Memory B cell (primary cell): ENCODE measurements at regions not wholly inside any gene's neighbourhood (a gene's known extent, or its start where the extent isn't known, plus 50 kb on each side); places are given as distances from the start of the nearest gene placed in this dataset.

ENCODE experiments used
- ATAC-seq: fragments of 150-1000 bp; cut with Tn5 transposase; 2 replicates; pipeline ENCODE4 v1.10.0; 2021; ENCODE audit warnings: low read depth, mild to moderate bottlenecking, moderate library complexity
- DNase-seq, 2 donors: peaks; one replicate each; pipeline ENCODE4 v3.0.0; 2022; ENCODE audit warnings: low spot score in 2 of 2
- H3K27ac Mint-ChIP-seq: one replicate; pipeline ENCODE4 v1.8.0; 2022; ENCODE audit warnings: mild to moderate bottlenecking, moderate library complexity, mixed read lengths
- H3K27me3 Mint-ChIP-seq: one replicate; pipeline ENCODE4 v1.8.0; 2022; ENCODE audit warnings: mixed read lengths
- H3K36me3 Mint-ChIP-seq: one replicate; pipeline ENCODE4 v1.8.0; 2022; ENCODE audit warnings: mild to moderate bottlenecking, mixed read lengths
- H3K4me1 Mint-ChIP-seq: one replicate; pipeline ENCODE4 v1.8.0; 2022; ENCODE audit warnings: mixed read lengths
- H3K4me3 Mint-ChIP-seq: one replicate; pipeline ENCODE4 v1.8.0; 2022; ENCODE audit warnings: mild to moderate bottlenecking, moderate library complexity, mixed read lengths
- H3K9me3 Mint-ChIP-seq: one replicate; pipeline ENCODE4 v1.8.0; 2022; ENCODE audit warnings: mixed read lengths

- Mint-ChIP-seq H3K27me3 (peaks cover 1% of the 10 kb centered on the region), H3K36me3 (no peaks in the 10 kb centered on the region), H3K4me1 (peaks cover 2% of the 10 kb centered on the region), H3K4me3 (no peak overlapping the region), H3K27ac (no peak overlapping the region), H3K9me3 (no peaks in the 10 kb centered on the region)
- no peak for ATAC-seq
- no peak for DNase-seq
Measured at GRCh38 chr4:14532436-14532835, 469.8 kb upstream of the CPEB2 start.

GRCh38 chr4:14539246-14539645 lies 463.0 kb upstream of the CPEB2 start:
- Mint-ChIP-seq H3K4me1 (peaks cover 2% of the 10 kb centered on the region), H3K27me3 (peaks cover 6% of the 10 kb centered on the region), H3K27ac (no peak overlapping the region), H3K36me3 (no peaks in the 10 kb centered on the region), H3K4me3 (no peak overlapping the region), H3K9me3 (peaks cover 4% of the 10 kb centered on the region)
- DNase-seq (no peak), ATAC-seq (no peak)

GRCh38 chr4:14545163-14545562 lies 457.1 kb upstream of the CPEB2 start:
- DNase-seq (no peak), ATAC-seq (no peak)
- peaks cover 2% of the 10 kb centered on the region for H3K4me1 Mint-ChIP-seq
- H3K9me3 Mint-ChIP-seq: peaks cover 4% of the 10 kb centered on the region
- H3K27ac Mint-ChIP-seq: no peak overlapping the region
- peaks cover 6% of the 10 kb centered on the region for H3K27me3 Mint-ChIP-seq
- no peaks in the 10 kb centered on the region for H3K36me3 Mint-ChIP-seq
- H3K4me3 Mint-ChIP-seq: no peak overlapping the region

GRCh38 chr4:14545807-14546206 lies 456.5 kb upstream of the CPEB2 start:
- Mint-ChIP-seq H3K4me3 (no peak overlapping the region), H3K36me3 (no peaks in the 10 kb centered on the region), H3K9me3 (peaks cover 4% of the 10 kb centered on the region), H3K27ac (no peak overlapping the region), H3K27me3 (peaks cover 3% of the 10 kb centered on the region), H3K4me1 (peaks cover 2% of the 10 kb centered on the region)
- ATAC-seq (no peak), DNase-seq (no peak)

GRCh38 chr4:14552119-14552518 lies 450.2 kb upstream of the CPEB2 start:
- Mint-ChIP-seq H3K27me3 (peaks cover 1% of the 10 kb centered on the region), H3K36me3 (no peaks in the 10 kb centered on the region), H3K9me3 (no peaks in the 10 kb centered on the region), H3K4me1 (no peaks in the 10 kb centered on the region), H3K27ac (no peak overlapping the region), H3K4me3 (no peak overlapping the region)
- no peak for ATAC-seq
- DNase-seq: no peak

- Mint-ChIP-seq H3K9me3 (no peaks in the 10 kb centered on the region), H3K27ac (no peak overlapping the region), H3K27me3 (peaks cover 1% of the 10 kb centered on the region), H3K36me3 (no peaks in the 10 kb centered on the region), H3K4me1 (no peaks in the 10 kb centered on the region), H3K4me3 (no peak overlapping the region)
- DNase-seq (no peak), ATAC-seq (no peak)
Measured at GRCh38 chr4:14559646-14560045, 442.6 kb upstream of the CPEB2 start.

- H3K27me3 Mint-ChIP-seq: peaks cover 2% of the 10 kb centered on the region
- H3K4me3 Mint-ChIP-seq: no peak overlapping the region
- DNase-seq (no peak), ATAC-seq (no peak)
- no peak overlapping the region for H3K27ac Mint-ChIP-seq
- no peaks in the 10 kb centered on the region for H3K4me1 Mint-ChIP-seq
- H3K9me3 Mint-ChIP-seq: no peaks in the 10 kb centered on the region
- H3K36me3 Mint-ChIP-seq: no peaks in the 10 kb centered on the region
Measured at GRCh38 chr4:14560577-14560976, 441.7 kb upstream of the CPEB2 start.

GRCh38 chr4:14562901-14563300 lies 439.4 kb upstream of the CPEB2 start:
- no peaks in the 10 kb centered on the region for H3K9me3 Mint-ChIP-seq
- ATAC-seq: no peak
- H3K4me1 Mint-ChIP-seq: no peaks in the 10 kb centered on the region
- no peak overlapping the region for H3K4me3 Mint-ChIP-seq
- H3K36me3 Mint-ChIP-seq: no peaks in the 10 kb centered on the region
- H3K27me3 Mint-ChIP-seq: peaks cover 2% of the 10 kb centered on the region
- no peak for DNase-seq
- no peak overlapping the region for H3K27ac Mint-ChIP-seq

- Mint-ChIP-seq H3K27ac (no peak overlapping the region), H3K4me1 (no peaks in the 10 kb centered on the region), H3K4me3 (no peak overlapping the region), H3K27me3 (peaks cover 2% of the 10 kb centered on the region), H3K9me3 (no peaks in the 10 kb centered on the region), H3K36me3 (no peaks in the 10 kb centered on the region)
- DNase-seq (no peak), ATAC-seq (no peak)
Measured at GRCh38 chr4:14564281-14564680, 438.0 kb upstream of the CPEB2 start.

- DNase-seq: no peak
- ATAC-seq: no peak
- no peaks in the 10 kb centered on the region for H3K4me1 Mint-ChIP-seq
Measured at GRCh38 chr4:14566518-14566917, 435.8 kb upstream of the CPEB2 start.

GRCh38 chr4:14568351-14568750 lies 433.9 kb upstream of the CPEB2 start:
- Mint-ChIP-seq H3K4me1 (no peaks in the 10 kb centered on the region), H3K27me3 (peaks cover 2% of the 10 kb centered on the region), H3K4me3 (no peak overlapping the region), H3K9me3 (no peaks in the 10 kb centered on the region), H3K36me3 (no peaks in the 10 kb centered on the region), H3K27ac (no peak overlapping the region)
- DNase-seq (no peak), ATAC-seq (no peak)

More at GRCh38 chr4:14566518-14566917, 435.8 kb upstream of the CPEB2 start:
- H3K4me3 Mint-ChIP-seq: no peak overlapping the region
- H3K27ac Mint-ChIP-seq: no peak overlapping the region
- H3K36me3 Mint-ChIP-seq: no peaks in the 10 kb centered on the region
- peaks cover 2% of the 10 kb centered on the region for H3K27me3 Mint-ChIP-seq
- no peaks in the 10 kb centered on the region for H3K9me3 Mint-ChIP-seq

GRCh38 chr4:14575289-14575688 lies 427.0 kb upstream of the CPEB2 start:
- H3K4me1 Mint-ChIP-seq: no peaks in the 10 kb centered on the region
- no peak overlapping the region for H3K4me3 Mint-ChIP-seq
- DNase-seq (no peak), ATAC-seq (no peak)
- H3K27me3 Mint-ChIP-seq: no peaks in the 10 kb centered on the region
- H3K36me3 Mint-ChIP-seq: no peaks in the 10 kb centered on the region
- H3K27ac Mint-ChIP-seq: no peak overlapping the region
- no peaks in the 10 kb centered on the region for H3K9me3 Mint-ChIP-seq

GRCh38 chr4:14575919-14576318 lies 426.4 kb upstream of the CPEB2 start:
- ATAC-seq (no peak), DNase-seq (no peak)
- no peaks in the 10 kb centered on the region for H3K36me3 Mint-ChIP-seq
- H3K9me3 Mint-ChIP-seq: no peaks in the 10 kb centered on the region
- no peaks in the 10 kb centered on the region for H3K4me1 Mint-ChIP-seq
- H3K27ac Mint-ChIP-seq: no peak overlapping the region
- no peaks in the 10 kb centered on the region for H3K27me3 Mint-ChIP-seq
- H3K4me3 Mint-ChIP-seq: no peak overlapping the region

- H3K27me3 Mint-ChIP-seq: no peaks in the 10 kb centered on the region
- ATAC-seq (no peak), DNase-seq (no peak)
- H3K4me1 Mint-ChIP-seq: no peaks in the 10 kb centered on the region
- no peak overlapping the region for H3K4me3 Mint-ChIP-seq
- H3K27ac Mint-ChIP-seq: no peak overlapping the region
- no peaks in the 10 kb centered on the region for H3K9me3 Mint-ChIP-seq
- no peaks in the 10 kb centered on the region for H3K36me3 Mint-ChIP-seq
Measured at GRCh38 chr4:14580061-14580460, 422.2 kb upstream of the CPEB2 start.

GRCh38 chr4:14581741-14582140 lies 420.5 kb upstream of the CPEB2 start:
- Mint-ChIP-seq H3K27ac (no peak overlapping the region), H3K27me3 (peaks cover 8% of the 10 kb centered on the region)

GRCh38 chr4:14582677-14583076 lies 419.6 kb upstream of the CPEB2 start:
- no peak overlapping the region for H3K27ac Mint-ChIP-seq
- peaks cover 8% of the 10 kb centered on the region for H3K27me3 Mint-ChIP-seq
- DNase-seq (no peak), ATAC-seq (no peak)
- H3K36me3 Mint-ChIP-seq: no peaks in the 10 kb centered on the region
- no peak overlapping the region for H3K4me3 Mint-ChIP-seq
- H3K9me3 Mint-ChIP-seq: peaks cover 5% of the 10 kb centered on the region
- no peaks in the 10 kb centered on the region for H3K4me1 Mint-ChIP-seq

More at GRCh38 chr4:14581741-14582140, 420.5 kb upstream of the CPEB2 start:
- Mint-ChIP-seq H3K4me1 (no peaks in the 10 kb centered on the region), H3K4me3 (no peak overlapping the region), H3K9me3 (peaks cover 5% of the 10 kb centered on the region), H3K36me3 (no peaks in the 10 kb centered on the region)
- no peak for DNase-seq
- ATAC-seq: no peak
